Jurkat, Clone E6-1 (cell line): ENCODE measurements at regions not wholly inside any gene's neighbourhood (a gene's known extent, or its start where the extent isn't known, plus 50 kb on each side); places are given as distances from the start of the nearest gene placed in this dataset.
"Not testable (repeated sequence)": the region's sequence is repeated elsewhere in the genome, so short reads cannot be mapped to it uniquely, and the experiment has no call there.

ENCODE experiments used
- DNase-seq: peaks from one replicate; pipeline ENCODE4 v3.0.0-alpha.2; 2011; ENCODE audit warnings: low read depth, low spot score
- H3K4me3 ChIP-seq: 2 replicates; pipeline ENCODE4 v1.5.1; 2011; ENCODE audit warnings: mild to moderate bottlenecking, low read length, control low read depth, moderate library complexity

DNA sequence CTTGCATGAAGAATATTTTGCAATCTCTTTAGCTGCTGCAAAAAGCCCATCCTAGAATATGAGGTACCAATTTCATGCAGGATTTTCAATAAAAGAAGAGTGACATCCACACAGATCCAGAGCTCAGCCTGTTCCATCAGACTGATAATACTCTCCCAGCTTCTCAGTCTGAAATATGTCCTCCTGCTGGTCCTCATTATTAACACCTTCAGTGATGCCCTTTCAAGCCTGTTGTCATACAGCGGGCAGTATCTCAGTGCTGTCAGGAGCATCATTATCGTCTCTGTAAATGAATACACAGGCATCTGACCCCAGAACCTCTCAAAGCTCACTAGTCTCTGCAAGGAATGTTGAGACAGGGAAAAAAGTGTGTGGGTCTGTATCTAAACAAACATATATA lies 1387.8 kb downstream of the OTOL1 start:
- no peak for DNase-seq
- H3K4me3 ChIP-seq = no peak overlapping the region

DNA sequence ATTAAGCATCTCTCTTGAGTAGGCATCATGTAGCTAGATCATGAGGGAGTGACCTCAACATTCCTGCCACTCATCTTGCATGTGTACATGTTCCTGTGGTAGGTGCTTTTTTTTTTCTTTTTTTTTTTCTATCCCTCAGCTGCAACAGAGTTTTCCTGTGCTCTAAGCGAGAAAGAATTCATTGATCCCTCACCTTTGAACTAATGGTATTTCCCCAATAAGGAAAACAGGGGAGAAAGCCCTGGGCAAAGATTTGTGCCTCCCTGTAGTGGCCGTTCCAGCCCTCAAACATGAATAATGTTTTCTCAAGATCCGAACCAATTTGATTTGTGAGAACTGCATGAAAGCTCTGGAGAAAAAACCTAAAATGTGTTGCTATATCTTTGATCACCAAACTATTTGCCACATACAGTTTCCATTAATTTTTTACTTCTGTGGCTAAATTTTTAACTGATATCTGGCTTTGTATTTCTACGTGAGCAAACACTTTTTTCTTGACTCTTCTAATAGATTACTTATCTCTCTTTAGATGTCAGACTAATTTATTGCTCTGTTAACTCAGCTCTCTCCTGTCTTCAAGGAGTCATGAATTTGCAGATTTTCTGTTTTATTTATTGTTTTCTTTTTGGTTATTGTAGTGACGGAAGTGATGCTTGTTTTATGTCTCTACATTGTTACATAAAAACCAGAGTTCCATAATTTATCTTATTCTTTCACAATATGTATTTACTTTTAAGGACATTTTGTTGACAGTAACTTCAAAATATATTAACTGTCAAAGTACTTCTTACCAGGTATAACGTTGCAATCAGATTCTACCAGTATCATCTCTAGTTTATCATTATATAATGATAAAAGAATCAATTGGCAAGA lies 1396.5 kb downstream of the OTOL1 start:
- no peak overlapping the region for H3K4me3 ChIP-seq
- DNase-seq = no peak

DNA sequence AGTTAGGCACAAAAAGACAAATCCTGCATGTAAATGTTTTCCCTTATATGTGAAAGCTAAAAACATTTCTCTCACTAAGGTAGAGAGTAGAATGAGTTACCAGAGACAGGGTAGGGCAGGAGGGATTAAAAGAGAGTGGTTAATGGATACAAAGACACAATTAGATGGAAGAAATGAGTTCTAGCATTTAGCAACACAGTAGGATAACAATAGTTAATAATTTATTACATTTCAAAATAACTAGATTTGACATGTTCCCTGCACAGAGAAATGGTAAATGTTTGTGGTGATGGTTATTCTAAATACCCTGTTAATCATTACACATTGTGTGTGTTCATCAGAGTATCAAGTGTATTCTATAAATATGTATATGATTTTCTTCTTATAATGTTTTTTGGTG lies 1400.7 kb downstream of the OTOL1 start:
- DNase-seq = no peak
- no peak overlapping the region for H3K4me3 ChIP-seq

DNA sequence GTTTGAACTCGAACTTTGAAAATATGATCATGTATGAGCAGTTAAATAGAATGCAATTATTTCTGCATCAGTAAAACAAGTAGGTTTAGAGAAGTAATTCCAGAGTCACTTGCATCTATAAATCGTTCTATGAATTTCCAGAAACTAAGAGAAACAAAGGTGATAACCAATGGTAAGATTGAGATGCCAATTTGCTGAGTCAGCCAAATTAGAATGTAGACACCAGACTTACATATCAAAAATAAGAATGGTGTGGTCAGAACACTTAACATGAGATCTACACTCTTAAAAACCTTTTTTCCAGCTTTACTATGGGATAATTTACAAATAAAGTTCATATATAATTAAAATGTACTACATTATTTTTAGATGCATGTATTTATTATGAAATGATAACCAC lies 1435.9 kb downstream of the OTOL1 start:
- no peak overlapping the region for H3K4me3 ChIP-seq
- no peak for DNase-seq

DNA sequence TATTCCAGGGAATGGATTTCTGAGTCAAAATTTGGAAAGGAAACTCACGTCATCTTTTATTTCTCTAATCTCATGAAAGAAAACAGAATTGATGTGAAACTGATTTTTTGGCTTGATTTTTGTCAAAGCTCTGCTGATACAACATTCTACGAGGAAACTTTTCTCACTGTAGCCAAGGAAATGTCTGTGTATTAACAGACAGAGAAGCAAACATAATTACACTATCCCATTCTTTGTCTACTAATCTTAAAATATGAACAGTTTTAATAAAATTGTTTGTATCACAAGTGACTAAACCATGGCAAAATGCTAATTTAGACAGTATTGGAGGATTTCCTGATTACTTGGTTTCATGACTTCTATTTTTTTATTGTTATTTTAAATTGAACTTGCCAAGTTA lies 1437.0 kb downstream of the OTOL1 start:
- H3K4me3 ChIP-seq = no peak overlapping the region
- no peak for DNase-seq

DNA sequence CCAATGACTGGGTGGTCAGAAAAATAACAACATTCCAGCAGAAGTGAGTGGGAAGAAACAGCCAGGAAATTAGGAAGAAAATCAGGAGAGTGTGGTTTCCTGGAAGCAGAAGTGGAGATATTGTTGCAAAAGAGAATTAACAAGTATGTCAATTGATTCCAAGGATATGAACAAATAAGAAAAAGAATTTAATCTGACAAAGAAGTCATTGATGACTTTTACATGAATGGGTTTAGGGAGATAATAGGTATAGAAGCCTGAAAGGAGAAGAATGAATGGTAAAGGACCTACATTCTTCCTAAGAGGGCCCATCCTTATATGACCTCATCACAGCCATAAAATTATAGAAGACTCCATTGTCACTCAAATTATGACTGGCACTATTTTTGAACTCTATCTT lies 1440.1 kb downstream of the OTOL1 start:
- no peak for DNase-seq
- H3K4me3 ChIP-seq = no peak overlapping the region

DNA sequence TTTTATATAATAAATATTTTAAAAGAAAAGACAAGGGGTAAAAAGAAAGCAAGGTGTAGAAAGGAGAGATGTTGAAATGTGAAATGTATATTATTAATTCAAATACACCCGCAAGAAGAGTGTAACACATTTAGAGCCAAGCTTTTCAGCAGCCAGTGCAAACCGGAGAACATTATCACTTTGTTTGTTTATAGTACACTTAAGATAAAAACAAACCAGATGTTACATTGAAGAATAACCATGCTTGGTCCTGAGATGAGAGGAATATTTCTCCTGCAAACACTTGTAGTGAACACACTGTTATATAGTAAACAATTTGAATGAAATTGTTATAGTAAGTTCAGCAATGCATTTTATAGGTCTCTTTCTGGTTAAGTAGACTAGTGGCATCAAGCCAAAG lies 1441.5 kb downstream of the OTOL1 start:
- no peak overlapping the region for H3K4me3 ChIP-seq
- no peak for DNase-seq

DNA sequence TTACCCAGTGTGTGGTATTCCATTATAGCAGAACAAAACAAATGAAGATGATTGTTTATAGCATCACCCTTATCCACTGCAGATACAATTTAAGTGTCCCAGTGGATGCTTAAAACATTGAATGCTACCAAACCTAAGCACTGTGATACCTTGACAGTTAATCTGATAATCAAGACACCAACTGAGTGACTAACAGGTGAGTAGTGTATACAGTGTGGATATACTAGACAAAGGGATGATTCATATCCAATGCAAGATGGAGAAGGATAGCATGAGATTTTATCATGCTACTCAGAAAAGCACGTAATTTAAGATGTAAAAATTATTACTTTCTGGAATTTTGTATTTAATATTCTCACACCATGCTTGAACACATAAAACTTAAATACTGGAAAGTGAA lies 1449.0 kb downstream of the OTOL1 start:
- H3K4me3 ChIP-seq = no peak overlapping the region

DNA sequence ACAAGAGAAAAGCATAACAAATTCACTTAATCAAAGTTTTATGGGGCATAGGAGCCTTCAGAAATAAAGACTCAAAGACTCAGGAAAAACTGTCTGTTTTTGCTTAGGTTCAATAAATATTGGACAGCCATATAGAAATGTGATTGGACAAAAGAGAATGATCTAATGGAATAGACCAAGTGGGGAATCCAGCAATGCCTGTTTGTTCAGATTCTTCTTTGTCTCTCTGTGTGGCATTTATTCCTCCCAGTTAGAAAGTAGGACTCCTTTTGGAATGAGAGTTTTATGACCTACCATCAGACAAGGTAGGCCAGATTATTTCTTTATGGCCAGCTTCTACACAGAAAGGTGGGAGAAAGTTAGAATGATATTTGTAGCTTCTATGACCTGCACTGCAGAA lies 1460.1 kb downstream of the OTOL1 start:
- DNase-seq = no peak
- H3K4me3 ChIP-seq = no peak overlapping the region

More for the DNA sequence above, 1449.0 kb downstream of the OTOL1 start:
- no peak for DNase-seq

DNA sequence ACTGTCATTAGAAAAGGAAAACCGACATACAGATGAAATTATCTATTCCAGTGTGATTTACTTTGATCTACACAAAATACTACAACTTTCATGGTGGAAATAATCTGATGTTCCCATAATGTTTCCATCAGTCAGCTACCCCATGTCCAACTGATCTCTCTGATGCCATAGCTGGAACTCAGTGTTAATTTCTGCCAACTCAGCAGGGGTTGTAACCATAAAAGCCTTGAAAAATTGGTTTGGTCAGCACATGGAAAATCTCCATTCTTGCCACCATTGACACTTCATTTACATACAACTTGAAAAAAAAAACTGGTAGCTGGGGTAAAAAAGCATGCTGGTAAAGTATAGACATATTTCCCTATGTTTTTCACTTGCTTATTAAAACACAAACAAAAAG lies 1463.7 kb downstream of the OTOL1 start:
- no peak overlapping the region for H3K4me3 ChIP-seq
- no peak for DNase-seq

DNA sequence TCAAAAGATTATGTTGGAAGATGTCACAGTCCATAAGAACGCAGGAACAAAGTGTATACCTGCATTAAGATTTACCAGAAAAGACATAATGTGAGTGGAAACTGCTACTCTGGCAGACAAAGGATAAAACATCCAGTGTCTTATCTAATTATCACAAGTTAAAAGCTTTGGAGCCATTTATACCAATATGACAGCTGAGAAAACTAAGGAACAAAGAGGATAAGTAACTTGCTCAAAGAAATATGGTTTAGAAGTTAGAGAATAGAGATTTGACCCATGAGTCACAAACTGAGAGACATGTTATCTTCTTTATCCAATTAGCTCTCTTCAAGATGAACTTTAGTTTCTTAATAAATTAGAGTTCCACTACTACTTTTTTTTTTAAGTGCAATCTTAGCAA lies 1473.7 kb downstream of the OTOL1 start:
- H3K4me3 ChIP-seq = no peak overlapping the region
- DNase-seq = no peak

DNA sequence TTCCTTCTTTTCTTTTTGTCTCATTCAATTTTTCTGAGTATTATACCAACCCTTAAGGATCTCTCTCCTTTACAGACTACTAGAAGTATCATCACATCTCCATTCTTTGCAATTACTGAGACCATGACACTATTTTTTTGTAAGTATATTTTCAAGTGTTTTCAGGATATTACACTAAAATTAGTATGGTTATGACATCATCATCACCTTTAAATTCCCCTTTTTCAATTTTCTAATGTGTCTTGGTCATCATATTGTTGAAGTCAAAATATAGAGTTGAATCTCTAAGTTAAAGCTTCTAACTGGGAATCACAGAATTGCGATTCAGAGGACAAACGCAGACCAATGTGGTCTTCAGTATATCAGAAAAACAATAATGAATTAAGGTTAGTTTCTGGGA lies 1475.1 kb downstream of the OTOL1 start:
- DNase-seq = no peak
- no peak overlapping the region for H3K4me3 ChIP-seq

DNA sequence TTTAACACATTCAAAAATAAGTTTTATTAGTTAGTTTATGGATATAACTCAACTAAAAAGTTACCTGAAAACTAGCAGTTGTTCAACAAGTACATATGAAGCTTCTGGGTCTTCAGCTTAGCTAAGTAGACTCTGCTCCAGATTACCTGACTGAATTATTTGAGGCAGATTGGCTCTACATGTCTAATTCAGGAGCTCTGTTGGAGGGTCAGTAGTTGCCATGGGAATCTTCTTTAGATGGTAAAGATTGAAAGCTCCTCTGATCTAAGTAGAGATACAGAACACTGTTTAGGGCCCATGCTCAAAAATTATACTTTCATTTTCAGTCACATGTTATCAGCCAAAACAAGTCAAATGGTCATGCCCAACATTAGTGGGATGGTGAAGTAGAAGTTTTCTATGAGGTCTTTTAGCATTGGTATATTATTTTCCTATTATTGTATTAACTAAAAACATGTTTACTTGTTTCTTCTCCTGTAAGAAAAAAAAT lies 1476.9 kb downstream of the OTOL1 start:
- H3K4me3 ChIP-seq = no peak overlapping the region
- DNase-seq = no peak

DNA sequence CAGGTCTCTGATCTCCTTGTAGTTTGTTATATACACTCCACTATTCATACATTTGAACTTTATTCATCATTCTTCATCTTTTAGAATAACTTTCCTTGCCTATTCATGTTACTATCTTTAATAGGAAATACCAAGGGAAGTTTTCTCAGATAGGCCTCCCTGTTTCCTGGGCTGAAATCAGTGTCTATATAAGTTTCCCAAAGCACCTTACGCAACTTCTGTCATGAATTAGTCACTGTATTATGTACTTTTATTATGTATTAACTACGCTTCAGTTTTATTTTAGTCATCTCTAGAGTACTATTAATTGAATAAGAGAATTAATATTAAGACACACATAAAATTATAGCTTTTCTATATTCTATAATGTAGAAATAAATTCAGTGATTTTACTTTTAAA lies 1481.5 kb downstream of the OTOL1 start:
- DNase-seq = no peak
- no peak overlapping the region for H3K4me3 ChIP-seq

DNA sequence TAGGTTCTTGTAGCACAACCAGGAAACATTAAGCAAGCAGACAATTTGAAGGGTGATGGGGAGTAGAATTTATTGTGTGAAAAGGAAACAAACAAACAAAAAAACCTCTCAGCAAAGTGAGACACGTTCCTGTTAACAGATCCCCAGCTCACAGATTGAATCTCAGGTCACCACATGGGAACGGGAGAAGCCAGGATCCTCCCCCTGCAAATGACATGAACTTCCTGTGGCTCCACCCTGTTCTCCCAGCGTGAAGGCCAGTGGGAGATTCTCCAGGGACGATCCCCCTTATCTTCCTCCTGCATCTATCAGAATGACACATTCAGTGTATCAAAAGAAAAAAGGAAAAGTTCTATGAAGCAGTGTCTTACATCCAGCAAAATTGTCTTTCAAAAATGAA lies 1488.1 kb downstream of the OTOL1 start:
- H3K4me3 ChIP-seq = no peak overlapping the region
- no peak for DNase-seq

DNA sequence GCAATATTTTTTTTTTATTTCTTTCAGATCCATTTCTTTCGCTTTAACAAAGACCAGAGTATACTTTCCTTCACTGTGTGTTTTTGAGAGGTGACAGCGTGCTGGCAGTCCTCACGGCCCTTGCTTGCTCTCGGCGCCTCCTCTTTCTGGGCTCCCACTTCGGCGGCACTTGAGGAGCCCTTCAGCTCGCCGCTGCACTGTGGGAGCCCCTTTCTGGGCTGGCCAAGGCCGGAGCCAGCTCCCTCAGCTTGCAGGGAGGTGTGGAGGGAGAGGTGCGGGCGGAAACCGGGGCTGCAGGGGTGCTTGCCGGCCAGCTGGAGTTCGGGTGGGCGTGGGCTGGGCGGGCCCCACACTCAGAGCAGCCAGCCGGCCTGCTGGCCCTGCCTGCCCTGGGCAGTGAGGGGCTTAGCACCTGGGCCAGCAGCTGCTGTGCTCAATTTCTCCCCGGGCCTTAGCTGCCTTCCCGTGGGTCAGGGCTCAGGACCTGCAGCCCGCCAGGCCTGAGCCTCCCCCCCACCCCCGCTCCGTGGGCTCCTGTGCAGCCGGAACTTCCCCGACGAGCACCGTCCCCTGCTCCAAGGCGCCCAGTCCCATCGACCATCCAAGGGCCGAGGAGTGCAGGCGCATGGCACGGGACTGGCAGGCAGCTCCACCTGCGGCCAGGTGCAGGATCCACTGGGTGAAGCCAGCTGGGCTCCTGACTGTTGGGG lies 1490.6 kb downstream of the OTOL1 start:
- DNase-seq, H3K4me3 ChIP-seq: not testable (repeated sequence)

DNA sequence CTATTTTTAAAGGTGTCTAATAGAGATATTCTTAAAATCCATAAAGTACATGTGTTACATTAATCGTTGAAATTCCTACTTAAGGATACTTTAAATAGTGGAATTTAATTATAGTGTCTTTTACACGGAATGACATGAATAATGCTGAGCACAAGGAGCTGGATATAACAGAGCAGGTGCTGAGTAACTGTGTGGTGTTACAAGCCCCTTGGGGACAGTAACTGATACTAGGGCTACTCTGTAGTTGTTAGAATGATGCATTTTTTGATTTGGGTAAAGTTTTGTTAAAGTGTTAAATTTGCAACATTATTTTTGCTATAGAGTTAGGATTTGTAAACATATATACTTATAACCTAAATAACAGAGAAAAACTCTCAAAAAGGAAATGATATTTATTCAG lies 1496.1 kb downstream of the OTOL1 start:
- no peak for DNase-seq
- no peak overlapping the region for H3K4me3 ChIP-seq

DNA sequence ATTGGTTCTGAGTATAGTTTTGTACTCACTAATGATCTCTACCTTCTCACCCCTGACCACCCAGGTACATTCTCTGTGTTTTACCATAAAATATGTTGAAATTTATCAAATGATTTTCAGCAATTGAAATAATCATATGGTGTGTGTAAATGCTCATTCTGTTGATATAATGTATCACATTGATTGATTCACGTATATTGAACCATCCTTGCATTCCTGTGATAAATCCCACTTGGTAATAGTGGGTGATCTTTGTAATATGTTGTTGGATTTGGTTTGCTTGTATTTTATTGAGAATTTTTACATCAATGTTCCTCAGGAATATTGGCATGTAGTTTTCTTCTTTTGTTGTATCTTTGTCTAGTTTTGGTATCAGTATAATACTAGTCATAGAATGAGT lies 1497.6 kb downstream of the OTOL1 start:
- no peak overlapping the region for H3K4me3 ChIP-seq
- DNase-seq = no peak

DNA sequence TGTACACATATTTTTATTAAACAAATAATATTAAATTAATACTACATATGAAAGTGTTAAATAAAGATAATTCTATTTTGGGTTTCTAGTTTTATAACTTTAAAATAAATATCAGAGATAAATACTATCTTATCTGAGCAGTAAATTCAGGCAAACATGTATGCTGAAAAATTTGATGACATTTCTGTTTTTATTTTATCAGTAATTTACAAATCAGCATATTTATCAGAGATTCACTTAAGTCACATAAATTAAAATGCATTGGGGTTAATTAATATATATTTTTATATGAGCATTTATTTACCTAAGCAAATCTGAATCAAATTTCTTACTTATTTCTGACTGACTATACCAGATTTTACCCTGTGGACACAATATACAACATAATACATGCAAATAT lies 1499.8 kb downstream of the OTOL1 start:
- DNase-seq = no peak
- H3K4me3 ChIP-seq = no peak overlapping the region

DNA sequence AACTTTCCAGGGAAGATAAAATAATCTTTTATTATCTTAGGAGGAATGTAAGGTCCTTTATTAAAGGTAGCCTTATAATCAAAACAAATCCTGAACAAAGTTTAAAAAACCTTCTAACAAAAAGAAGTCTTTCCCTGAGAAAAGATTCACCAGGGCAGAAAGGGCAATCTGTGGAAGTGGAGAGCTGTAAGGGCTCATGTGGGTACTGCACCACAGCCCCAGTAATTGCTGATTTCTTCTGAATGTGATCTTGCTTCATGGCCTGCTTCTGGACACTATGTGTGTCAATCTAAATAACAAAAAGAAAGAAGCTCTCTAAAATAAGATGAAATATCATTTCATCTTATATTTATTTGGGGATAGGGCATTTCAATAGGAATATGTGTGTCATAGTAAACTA lies 1501.6 kb downstream of the OTOL1 start:
- DNase-seq = no peak
- H3K4me3 ChIP-seq = no peak overlapping the region

DNA sequence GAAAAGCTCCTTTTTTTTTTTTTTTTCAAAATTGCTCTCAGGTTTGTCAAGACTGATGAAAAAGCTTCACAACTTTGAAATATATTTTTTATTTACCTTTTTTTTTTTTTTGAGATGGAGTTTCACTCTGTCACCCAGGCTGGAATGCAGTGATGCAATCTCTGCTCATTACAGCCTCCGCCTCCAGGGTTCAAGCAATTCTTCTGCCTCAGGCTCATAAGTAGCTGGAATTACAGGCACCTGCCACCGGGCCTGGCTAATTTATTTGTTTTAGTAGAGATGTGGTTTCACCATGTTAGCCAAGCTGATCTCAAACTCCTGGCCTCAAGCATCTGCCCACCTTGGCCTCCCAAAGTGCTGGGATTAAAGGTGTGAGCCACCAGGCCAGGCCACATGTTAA lies 1515.0 kb downstream of the OTOL1 start:
- DNase-seq = no peak
- H3K4me3 ChIP-seq = no peak overlapping the region
